HG03135 (cell line): ENCODE measurements at regions not wholly inside any gene's neighbourhood (a gene's known extent, or its start where the extent isn't known, plus 50 kb on each side); places are given as distances from the start of the nearest gene placed in this dataset.
"Not testable (repeated sequence)": the region's sequence is repeated elsewhere in the genome, so short reads cannot be mapped to it uniquely, and the experiment has no call there.

Experiments
- ATAC-seq: cut with Tn5 transposase; IDR thresholded peaks from one replicate; pipeline ENCODE4 v1.9.1; 2021; ENCODE audit warnings: mild to moderate bottlenecking, moderate library complexity; ENCODE audit not compliant: unreplicated experiment

DNA sequence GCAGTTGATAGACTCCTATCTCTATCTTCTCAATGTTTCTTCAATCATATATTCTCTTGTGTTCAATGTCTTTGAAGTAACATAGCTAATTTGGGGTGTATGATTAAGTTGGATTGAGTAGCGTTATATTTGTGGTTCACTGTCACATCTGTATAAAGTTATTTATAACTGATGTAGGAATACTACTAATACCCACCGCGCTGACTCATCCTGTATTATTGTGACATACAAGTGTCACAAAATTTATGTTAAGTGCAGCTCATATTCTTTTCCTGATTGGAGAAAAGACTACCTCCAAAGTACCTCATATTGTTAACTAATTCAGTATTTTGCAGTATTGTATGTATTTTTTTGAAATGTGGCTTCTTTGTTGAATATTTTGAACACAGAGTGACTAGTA lies 940.8 kb downstream of the SLC6A15 start:
- ATAC-seq = no peak

DNA sequence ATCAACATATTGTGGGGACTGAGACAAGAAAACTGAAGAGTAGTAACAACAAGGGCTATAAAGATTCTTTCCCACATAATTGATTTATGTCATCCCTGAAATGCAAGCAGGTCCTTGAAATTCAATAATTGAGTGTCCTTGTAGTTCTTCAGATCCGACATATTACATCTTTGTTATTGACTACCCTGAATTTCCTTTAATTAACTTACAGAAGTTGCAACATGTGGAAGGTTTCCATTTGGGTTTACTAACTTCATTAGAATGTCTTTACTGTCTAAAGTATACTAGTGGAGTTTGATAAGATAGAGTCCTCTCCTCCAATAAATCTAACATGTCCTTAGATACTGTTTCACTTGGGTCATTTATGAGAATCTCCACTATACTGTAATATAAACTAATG lies 951.8 kb downstream of the SLC6A15 start:
- ATAC-seq = no peak

GRCh38 chr12:83958997-83959396 lies 953.6 kb downstream of the SLC6A15 start:
- ATAC-seq = no peak

DNA sequence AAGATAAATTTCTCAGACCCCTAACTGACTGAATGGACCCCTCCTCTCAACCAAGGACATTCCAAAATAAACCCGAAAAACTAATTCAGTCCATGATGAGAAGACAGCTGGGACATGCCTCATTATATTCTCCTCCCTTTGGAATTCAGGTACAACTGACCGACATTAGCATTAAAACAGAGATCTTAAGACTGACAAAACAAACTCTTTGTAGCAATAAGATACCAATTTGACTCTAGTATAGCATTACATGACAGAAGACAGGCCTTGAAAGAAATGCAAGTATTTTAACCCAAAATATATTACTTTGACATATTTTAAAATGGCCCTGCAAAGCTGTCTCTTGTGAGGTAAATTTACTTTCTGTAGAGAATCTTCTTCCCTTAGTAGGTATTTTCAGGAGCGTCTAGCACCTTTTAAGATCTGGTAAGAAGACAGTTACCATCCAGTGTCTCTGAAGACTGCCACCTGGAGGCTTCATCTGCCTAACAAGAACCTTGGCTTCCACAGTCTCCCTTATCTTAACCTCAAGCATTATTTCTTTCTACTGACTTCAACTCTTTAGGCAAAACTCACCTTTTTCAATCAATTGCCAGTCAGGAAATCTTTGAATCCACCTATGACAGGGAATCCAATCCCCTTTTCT lies 957.5 kb downstream of the SLC6A15 start:
- ATAC-seq = no peak

- no peak for ATAC-seq
Measured at GRCh38 chr12:83954071-83954789, 958.4 kb downstream of the SLC6A15 start.

GRCh38 chr12:83945871-83946270 lies 966.7 kb downstream of the SLC6A15 start:
- no peak for ATAC-seq

GRCh38 chr12:83939718-83940117 lies 972.9 kb downstream of the SLC6A15 start:
- no peak for ATAC-seq

DNA sequence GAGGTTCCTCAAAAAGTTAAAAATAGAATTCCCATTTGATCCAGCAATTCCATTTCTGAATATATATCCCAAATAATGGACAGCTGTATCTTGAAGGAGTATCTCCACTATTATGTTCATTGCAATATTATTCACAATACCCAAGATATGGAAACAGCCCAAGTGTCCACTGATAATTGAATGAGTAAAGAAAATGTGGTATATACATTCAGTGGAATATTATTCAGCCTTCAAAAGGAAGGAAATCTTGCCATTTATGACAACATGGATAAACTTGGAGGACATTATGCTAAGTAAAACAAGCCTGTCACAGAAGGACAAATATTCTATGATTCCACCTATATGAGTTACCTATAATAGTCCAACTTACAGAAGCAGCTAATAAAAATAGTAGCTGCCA lies 979.0 kb downstream of the SLC6A15 start:
- ATAC-seq = no peak

- no peak for ATAC-seq
Measured at GRCh38 chr12:83932011-83932410, 980.6 kb downstream of the SLC6A15 start.

GRCh38 chr12:83931451-83931850 lies 981.1 kb downstream of the SLC6A15 start:
- no peak for ATAC-seq

GRCh38 chr12:83929792-83930191 lies 982.8 kb downstream of the SLC6A15 start:
- not testable (repeated sequence) for ATAC-seq

GRCh38 chr12:83920821-83921547 lies 991.6 kb downstream of the SLC6A15 start:
- ATAC-seq = no peak

DNA sequence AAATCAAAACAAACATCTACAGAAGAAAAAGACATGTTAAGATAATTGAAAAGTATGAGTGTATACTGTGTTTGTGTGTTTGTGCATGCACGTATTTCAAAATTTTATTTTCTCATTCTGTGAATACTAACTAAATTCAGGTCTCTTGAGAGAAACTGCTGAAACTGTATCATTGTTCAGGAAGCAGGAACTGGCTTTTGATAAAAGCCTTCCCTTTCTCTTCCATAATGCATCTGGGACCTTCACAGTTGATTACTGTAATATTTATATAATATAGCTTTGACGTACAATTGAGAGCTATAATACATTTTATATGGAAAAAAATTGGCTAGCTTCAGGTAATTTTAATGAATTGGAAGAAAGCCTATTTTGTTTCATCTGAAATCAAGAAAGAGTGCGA lies 993.5 kb downstream of the SLC6A15 start:
- no peak for ATAC-seq

GRCh38 chr12:83904175-83904574 lies 1008.4 kb downstream of the SLC6A15 start:
- no peak for ATAC-seq

- ATAC-seq = no peak
Measured at GRCh38 chr12:83896416-83896815, 1016.2 kb downstream of the SLC6A15 start.

GRCh38 chr12:83893101-83893500 lies 1019.5 kb downstream of the SLC6A15 start:
- ATAC-seq = no peak

DNA sequence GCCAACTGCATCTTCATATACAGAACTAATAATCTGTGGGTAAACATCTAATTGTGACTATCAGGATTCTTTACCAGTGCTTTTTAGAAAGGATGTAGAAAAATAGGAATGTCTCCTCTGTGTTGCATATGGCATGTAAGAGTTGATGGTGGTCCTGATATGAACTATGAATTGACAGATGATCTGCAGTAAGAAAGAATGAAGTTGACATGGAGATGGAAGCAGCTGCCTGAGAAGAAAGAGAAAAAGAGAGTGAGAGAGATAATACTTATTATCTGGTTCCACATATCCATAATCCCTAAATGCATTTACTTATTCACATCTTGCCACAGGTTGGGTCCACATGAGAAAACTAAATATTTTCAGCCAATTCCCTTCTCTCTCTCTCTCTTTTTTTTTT lies 1022.9 kb downstream of the SLC6A15 start:
- ATAC-seq = no peak

- no peak for ATAC-seq
Measured at GRCh38 chr12:83886479-83886878, 1026.1 kb downstream of the SLC6A15 start.

GRCh38 chr12:83870921-83871599 lies 1041.5 kb downstream of the SLC6A15 start:
- ATAC-seq = not testable (repeated sequence)

- ATAC-seq = no peak
Measured at GRCh38 chr12:83866477-83866876, 1046.1 kb downstream of the SLC6A15 start.

DNA sequence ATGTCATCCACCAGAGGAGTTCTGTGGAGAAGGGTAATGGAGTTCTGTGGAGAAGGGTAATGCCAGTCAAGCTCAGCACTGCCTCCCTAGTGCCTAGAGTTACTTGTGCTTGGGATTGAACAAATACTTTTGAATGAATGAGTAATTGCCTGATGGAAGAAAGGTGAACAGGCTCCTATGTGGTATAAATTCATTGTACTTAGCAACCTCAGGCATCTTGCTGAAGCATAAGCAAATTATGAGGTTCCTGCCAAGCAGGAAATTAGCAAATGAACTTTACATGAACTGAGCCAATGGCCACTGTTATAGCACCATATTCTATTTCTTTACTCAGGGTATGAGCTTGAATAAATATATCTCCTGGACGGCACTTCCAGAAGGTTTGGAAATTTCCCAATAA lies 1047.2 kb downstream of the SLC6A15 start:
- no peak for ATAC-seq
